BLaER1 treated with 17β-estradiol and CSF1 and Interleukin-3, amounts not matched to agents 10 nM and 100 nM (cell line): ENCODE measurements at regions not wholly inside any gene's neighbourhood (a gene's known extent, or its start where the extent isn't known, plus 50 kb on each side); places are given as distances from the start of the nearest gene placed in this dataset.
A peak's percentile ranks its signal among the peaks of the same experiment; 100 is the strongest.

Experiments
- H3K27ac ChIP-seq, 11 experiments: shearing (Covaris generic); formaldehyde crosslinking; 2 replicates each; pipeline ENCODE4 v1.8.1; 2022
- H3K27me3 ChIP-seq, 11 experiments: shearing (Covaris generic); formaldehyde crosslinking; 2 replicates each; pipeline ENCODE4 v1.8.1; 2022
- H3K36me3 ChIP-seq, 11 experiments: shearing (Covaris generic); formaldehyde crosslinking; 2 replicates each; pipeline ENCODE4 v1.8.1; 2022
- H3K4me1 ChIP-seq, 10 experiments: shearing (Covaris generic); formaldehyde crosslinking; 2 replicates each; pipeline ENCODE4 v1.8.1; 2022
- H3K4me2 ChIP-seq, 11 experiments: shearing (Covaris generic); formaldehyde crosslinking; 2 replicates each; pipeline ENCODE4 v1.8.1; 2022
- H3K4me3 ChIP-seq, 10 experiments: shearing (Covaris generic); formaldehyde crosslinking; 2 replicates each; pipeline ENCODE4 v1.8.1; 2022
- H3K9ac ChIP-seq, 11 experiments: shearing (Covaris generic); formaldehyde crosslinking; 2 replicates each; pipeline ENCODE4 v1.8.1; 2022
- H3K9me3 ChIP-seq, 11 experiments: shearing (Covaris generic); formaldehyde crosslinking; replicated peaks in 1 of 11; 2 replicates each; pipeline ENCODE4 v1.8.1; 2022
- H4K20me1 ChIP-seq, 11 experiments: shearing (Covaris generic); formaldehyde crosslinking; 2 replicates each; pipeline ENCODE4 v1.8.1; 2022
- Cebpa-rat ChIP-seq, 11 experiments: shearing (Covaris generic); IDR thresholded peaks; 2 replicates each; pipeline ENCODE4 v1.8.1; 2022

DNA sequence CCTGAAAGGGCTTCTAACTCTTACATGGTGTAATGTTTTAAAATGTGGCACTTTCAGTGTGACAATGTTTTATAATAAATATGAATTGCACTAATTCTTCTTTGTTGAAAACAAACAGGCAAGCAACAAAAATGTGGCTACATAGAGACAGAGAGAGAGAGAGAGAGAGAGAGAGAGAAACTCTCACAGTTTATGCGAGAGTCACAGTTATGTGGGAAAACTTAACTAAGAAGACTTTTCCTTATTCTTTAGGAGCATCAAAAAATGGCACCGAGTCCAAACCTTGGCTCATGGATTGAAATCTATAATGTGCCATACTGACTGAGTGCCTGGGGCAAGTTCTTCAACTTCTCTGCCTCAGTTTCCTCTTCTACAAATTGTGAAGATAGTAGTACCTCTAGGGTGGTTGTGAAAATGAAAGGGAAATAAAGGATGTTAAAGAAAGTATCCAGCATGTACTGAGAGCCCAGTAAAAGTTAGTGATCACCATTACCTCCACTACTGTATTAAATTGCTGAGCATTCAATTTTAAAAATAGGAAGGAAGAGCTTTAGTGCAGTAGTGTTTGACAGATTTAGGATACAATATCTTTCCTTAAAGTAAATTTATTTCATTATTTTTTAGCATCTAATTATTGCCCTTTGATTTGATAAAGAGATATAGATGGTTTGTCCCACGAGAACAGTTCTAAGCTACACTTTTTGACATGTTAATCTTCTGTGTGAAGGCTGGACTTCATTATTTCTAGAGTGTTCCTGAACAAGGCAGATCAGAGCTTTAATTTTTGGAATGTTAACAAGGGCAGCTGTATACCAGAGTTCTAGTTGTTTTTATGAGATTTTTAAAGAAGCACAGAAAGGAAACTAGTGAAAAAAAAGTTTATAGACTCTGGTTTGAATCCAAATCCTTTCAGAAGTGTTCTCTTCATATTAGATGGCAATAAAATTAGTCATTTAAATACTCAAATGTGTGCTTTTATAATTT lies 187.5 kb upstream of the ANK2 start:
- Histone ChIP-seq H3K9me3 (peaks cover 0 to 5% (median 0%) of the 10 kb centered on the region in 11 experiments; a peak in 1 of 22 replicates), H3K4me3 (no peak overlapping the region), H4K20me1 (peaks cover 0 to 4% (median 0%) of the 10 kb centered on the region in 11 experiments; a peak in 1 of 22 replicates), H3K4me1 (no peaks in the 10 kb centered on the region), H3K36me3 (no peaks in the 10 kb centered on the region), H3K27ac (no peak overlapping the region), H3K27me3 (no peaks in the 10 kb centered on the region), H3K9ac (no peak overlapping the region), H3K4me2 (no peak overlapping the region)
- TF ChIP-seq Cebpa-rat (IDR thresholded peaks at IDR 0.05): no peak

DNA sequence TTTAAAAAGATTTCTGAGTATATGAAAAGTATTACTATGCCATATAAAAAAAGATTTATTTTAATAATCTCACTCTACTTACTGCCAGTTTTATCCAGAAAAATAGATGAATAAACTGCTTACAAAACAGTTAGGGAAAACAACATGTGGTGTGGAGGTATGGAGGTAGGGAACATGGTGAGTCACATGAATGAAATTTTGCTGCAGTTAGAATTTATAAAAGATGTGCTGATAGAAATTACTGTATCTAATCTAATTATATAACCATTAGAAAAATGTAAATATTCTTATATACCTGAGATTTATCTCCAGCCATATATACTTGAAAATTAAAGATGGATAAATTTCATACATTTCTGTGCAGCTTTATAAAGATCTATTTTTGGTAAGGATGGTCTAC lies 184.0 kb upstream of the ANK2 start:
- no peak overlapping the region for H3K27ac ChIP-seq
- H3K9ac ChIP-seq: no peak overlapping the region
- TF ChIP-seq Cebpa-rat (IDR thresholded peaks at IDR 0.05): no peak
- H3K4me3 ChIP-seq: no peak overlapping the region
- H4K20me1 ChIP-seq: no peaks in the 10 kb centered on the region
- no peaks in the 10 kb centered on the region for H3K4me1 ChIP-seq
- no peaks in the 10 kb centered on the region for H3K27me3 ChIP-seq
- H3K4me2 ChIP-seq: no peak overlapping the region
- peaks cover 0 to 5% (median 0%) of the 10 kb centered on the region in 11 experiments; a peak in 1 of 22 replicates for H3K9me3 ChIP-seq
- H3K36me3 ChIP-seq: no peaks in the 10 kb centered on the region

- no peak for TF ChIP-seq Cebpa-rat (IDR thresholded peaks at IDR 0.05)
- Histone ChIP-seq H3K9ac (no peak overlapping the region), H3K4me1 (no peaks in the 10 kb centered on the region), H4K20me1 (no peaks in the 10 kb centered on the region), H3K4me2 (no peak overlapping the region), H3K4me3 (no peak overlapping the region), H3K36me3 (no peaks in the 10 kb centered on the region), H3K27ac (no peak overlapping the region), H3K27me3 (no peaks in the 10 kb centered on the region), H3K9me3 (no peaks in the 10 kb centered on the region)
Observed at GRCh38 chr4:112876316-112876715, 173.1 kb upstream of the ANK2 start.

GRCh38 chr4:112881842-112882241 lies 167.6 kb upstream of the ANK2 start:
- no peak overlapping the region for H3K4me3 ChIP-seq
- no peaks in the 10 kb centered on the region for H4K20me1 ChIP-seq
- no peak for TF ChIP-seq Cebpa-rat (IDR thresholded peaks at IDR 0.05)
- H3K9me3 ChIP-seq: 0 out of 22 replicates have a peak, but pooled peaks cover 0 to 8% (median 0%) of the 10 kb centered on the region in 11 experiments
- no peaks in the 10 kb centered on the region for H3K4me1 ChIP-seq
- H3K27me3 ChIP-seq: no peaks in the 10 kb centered on the region
- no peak overlapping the region for H3K4me2 ChIP-seq
- H3K27ac ChIP-seq: no peak overlapping the region
- no peak overlapping the region for H3K9ac ChIP-seq
- no peaks in the 10 kb centered on the region for H3K36me3 ChIP-seq

DNA sequence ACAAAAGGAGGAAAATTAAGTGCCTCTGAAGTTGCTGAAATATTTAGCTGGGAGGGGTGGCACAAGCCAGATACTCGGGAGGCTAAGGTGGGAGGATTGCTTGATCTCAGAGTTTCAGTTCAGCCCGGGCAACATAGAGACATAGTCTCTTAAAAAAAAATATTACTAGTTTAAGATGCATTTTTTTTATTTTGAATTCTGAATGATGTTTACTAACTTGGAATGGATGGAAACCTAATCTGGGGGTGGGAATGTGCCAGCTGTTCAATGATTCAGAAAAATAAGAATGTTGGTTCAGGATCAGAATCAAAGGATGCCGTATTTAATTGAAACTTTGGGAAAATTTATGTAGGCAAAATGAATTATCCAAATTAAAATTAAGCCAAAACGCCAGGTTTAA lies 167.2 kb upstream of the ANK2 start:
- H3K9ac ChIP-seq: no peak overlapping the region

DNA sequence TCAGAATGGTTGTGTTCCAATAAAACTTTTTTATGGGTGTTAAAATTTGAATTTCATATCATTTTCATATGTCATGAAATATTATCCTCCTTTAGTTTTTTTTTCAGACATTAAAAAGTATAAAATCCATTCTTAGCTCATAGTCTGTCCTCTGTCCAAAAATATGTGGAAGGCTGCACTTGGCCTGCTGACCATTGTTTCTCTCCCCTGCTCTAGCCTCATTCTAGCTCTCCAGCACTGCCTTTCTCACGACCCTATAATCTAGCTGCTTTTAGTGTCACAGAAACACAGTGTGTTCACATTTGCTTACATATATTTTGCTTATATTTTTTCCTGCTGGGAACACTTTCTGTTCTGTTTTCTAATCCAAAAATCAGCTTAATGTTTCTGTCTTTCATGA lies 165.0 kb upstream of the ANK2 start:
- H3K4me1 ChIP-seq: no peaks in the 10 kb centered on the region
- H3K4me2 ChIP-seq: no peak overlapping the region
- no peaks in the 10 kb centered on the region for H4K20me1 ChIP-seq
- 0 out of 22 replicates have a peak, but pooled peaks cover 0 to 8% (median 0%) of the 10 kb centered on the region in 11 experiments for H3K9me3 ChIP-seq
- H3K9ac ChIP-seq: no peak overlapping the region
- TF ChIP-seq Cebpa-rat (IDR thresholded peaks at IDR 0.05): no peak
- H3K27ac ChIP-seq: no peak overlapping the region
- H3K27me3 ChIP-seq: no peaks in the 10 kb centered on the region
- H3K4me3 ChIP-seq: no peak overlapping the region
- H3K36me3 ChIP-seq: no peaks in the 10 kb centered on the region

More for the DNA sequence above, 167.2 kb upstream of the ANK2 start:
- Histone ChIP-seq H3K27me3 (no peaks in the 10 kb centered on the region), H3K27ac (no peak overlapping the region), H3K4me1 (no peaks in the 10 kb centered on the region), H3K4me2 (no peak overlapping the region), H3K36me3 (no peaks in the 10 kb centered on the region), H3K9me3 (0 out of 22 replicates have a peak, but pooled peaks cover 0 to 8% (median 0%) of the 10 kb centered on the region in 11 experiments), H4K20me1 (no peaks in the 10 kb centered on the region), H3K4me3 (no peak overlapping the region)
- TF ChIP-seq Cebpa-rat (IDR thresholded peaks at IDR 0.05): no peak

DNA sequence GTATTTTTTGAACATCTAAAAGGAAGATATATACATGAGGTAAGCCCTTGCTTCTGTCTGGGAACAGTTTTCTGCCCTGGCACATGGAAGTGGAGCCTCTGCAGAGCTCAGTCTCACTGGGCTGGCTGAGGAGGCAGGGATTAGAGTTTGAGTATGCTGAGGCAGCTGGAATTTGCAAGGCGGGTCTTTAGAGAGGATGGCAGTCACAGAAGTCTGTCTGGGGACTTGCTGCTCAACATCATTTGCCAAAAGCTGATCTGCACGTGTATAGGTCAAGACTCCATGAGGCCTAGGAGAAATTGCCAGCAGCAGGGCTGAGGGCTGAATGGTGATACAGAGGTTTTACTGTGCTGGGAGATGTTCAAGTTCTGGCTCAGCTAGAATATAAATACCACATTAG lies 163.6 kb upstream of the ANK2 start:
- no peak overlapping the region for H3K4me2 ChIP-seq
- no peaks in the 10 kb centered on the region for H3K27me3 ChIP-seq
- H3K27ac ChIP-seq: no peak overlapping the region
- no peak overlapping the region for H3K4me3 ChIP-seq
- TF ChIP-seq Cebpa-rat (IDR thresholded peaks at IDR 0.05): no peak
- no peak overlapping the region for H3K9ac ChIP-seq
- no peaks in the 10 kb centered on the region for H3K36me3 ChIP-seq
- H3K4me1 ChIP-seq: peaks cover 0 to 9% (median 6%) of the 10 kb centered on the region in 10 experiments; a peak in 4 of 20 replicates
- 0 out of 22 replicates have a peak, but pooled peaks cover 0 to 8% (median 0%) of the 10 kb centered on the region in 11 experiments for H3K9me3 ChIP-seq
- H4K20me1 ChIP-seq: no peaks in the 10 kb centered on the region

GRCh38 chr4:112888622-112889021 lies 160.8 kb upstream of the ANK2 start:
- Histone ChIP-seq H4K20me1 (no peaks in the 10 kb centered on the region), H3K9ac (no peak overlapping the region), H3K4me2 (no peak overlapping the region), H3K36me3 (no peaks in the 10 kb centered on the region), H3K4me1 (peaks cover 0 to 9% (median 6%) of the 10 kb centered on the region in 10 experiments; a peak in 4 of 20 replicates), H3K27me3 (no peaks in the 10 kb centered on the region), H3K4me3 (no peak overlapping the region), H3K9me3 (0 out of 22 replicates have a peak, but pooled peaks cover 0 to 8% (median 0%) of the 10 kb centered on the region in 11 experiments), H3K27ac (peak overlapping the region in 3 of 11 experiments; percentile 8 to 69 (median 40); a peak in 4 of 22 replicates)
- TF ChIP-seq Cebpa-rat (IDR thresholded peaks at IDR 0.05): no peak

GRCh38 chr4:112889199-112889598 lies 160.3 kb upstream of the ANK2 start:
- peak overlapping the region in 3 of 11 experiments; percentile 28 to 69 (median 32); a peak in 4 of 22 replicates for H3K27ac ChIP-seq
- no peak for TF ChIP-seq Cebpa-rat (IDR thresholded peaks at IDR 0.05)
- H3K4me3 ChIP-seq: no peak overlapping the region
- 0 out of 22 replicates have a peak, but pooled peaks cover 0 to 8% (median 0%) of the 10 kb centered on the region in 11 experiments for H3K9me3 ChIP-seq
- H4K20me1 ChIP-seq: no peaks in the 10 kb centered on the region
- peaks cover 0 to 9% (median 6%) of the 10 kb centered on the region in 10 experiments; a peak in 4 of 20 replicates for H3K4me1 ChIP-seq
- no peaks in the 10 kb centered on the region for H3K36me3 ChIP-seq
- H3K4me2 ChIP-seq: no peak overlapping the region
- H3K9ac ChIP-seq: no peak overlapping the region
- no peaks in the 10 kb centered on the region for H3K27me3 ChIP-seq
